ENCODE measurements at regions not wholly inside any gene's neighbourhood (a gene's known extent, or its start where the extent isn't known, plus 50 kb on each side); places are given as distances from the start of the nearest gene placed in this dataset.
"Not testable (repeated sequence)": the region's sequence is repeated elsewhere in the genome, so short reads cannot be mapped to it uniquely, and the experiment has no call there.

DNA sequence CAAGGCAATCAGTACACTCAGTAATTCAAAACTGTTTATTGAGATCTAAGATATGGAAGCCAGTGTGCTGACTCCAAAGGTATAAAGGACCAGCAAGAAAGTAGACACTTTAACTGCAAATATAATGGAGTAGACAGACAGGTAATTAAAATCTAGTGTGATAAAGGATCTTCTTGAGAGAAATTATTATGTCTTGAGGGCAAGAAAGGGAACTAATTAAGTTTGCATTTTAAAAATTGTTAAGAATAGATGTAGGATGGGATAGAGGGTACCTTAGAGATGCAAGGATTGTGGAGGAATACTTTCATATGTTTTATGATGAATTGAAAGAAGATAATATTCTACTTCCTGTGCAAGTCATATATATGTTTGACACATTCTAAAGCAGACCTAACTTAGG is 825.3 kb downstream of the LTN1 start:
- no peak overlapping the region for H3K27ac Mint-ChIP-seq
- H3K27ac ChIP-seq (ENCODE audit: low read depth), result no peak overlapping the region
- no peaks in the 10 kb centered on the region for H3F3A ChIP-seq (replicated peaks; ENCODE audit: low read depth)
- H3K4me1 ChIP-seq (ENCODE audit: insufficient read depth), result no peaks in the 10 kb centered on the region; the same call in 1 of the 2 replicates
- no peaks in the 10 kb centered on the region for H3K27me3 ChIP-seq (ENCODE audit: insufficient read depth)
- H3K4me1 Mint-ChIP-seq, result peaks cover 13% of the 10 kb centered on the region
- no peak overlapping the region for H2AFZ ChIP-seq
- no peaks in the 10 kb centered on the region for H3K36me3 ChIP-seq (ENCODE audit: insufficient read depth)
- ATAC-seq (no peak), DNase-seq (ENCODE audit: low spot score) (no peak)
- H3K79me2 ChIP-seq (replicated peaks; ENCODE audit: insufficient read depth), result no peaks in the 10 kb centered on the region
- H3K4me3 Mint-ChIP-seq, result no peak overlapping the region
- no peak overlapping the region for H3K4me2 ChIP-seq
- H3K9me2 ChIP-seq (ENCODE audit: insufficient read depth), result no peaks in the 10 kb centered on the region
- no peak for TF ChIP-seq REST (IDR thresholded peaks at IDR 0.05; ENCODE audit: unreplicated experiment)
- peaks cover 1% of the 10 kb centered on the region; the same call in 2 of the 3 replicates for H3K36me3 Mint-ChIP-seq (ENCODE audit: low read depth)
- peaks cover 6% of the 10 kb centered on the region for H3K9me3 Mint-ChIP-seq
- no peak overlapping the region for H3K4me3 ChIP-seq
- peaks cover 1% of the 10 kb centered on the region for H3K27me3 Mint-ChIP-seq (ENCODE audit: insufficient read depth, low read depth, poor library complexity)
- H4K20me1 ChIP-seq (replicated peaks; ENCODE audit: insufficient read depth), result no peaks in the 10 kb centered on the region

- H3K36me3 ChIP-seq (ENCODE audit: insufficient read depth); H3K79me2 ChIP-seq (replicated peaks; ENCODE audit: insufficient read depth); H3K27ac ChIP-seq (ENCODE audit: low read depth); H2AFZ ChIP-seq; H3K4me1 ChIP-seq (ENCODE audit: insufficient read depth); H3K27ac Mint-ChIP-seq; H4K20me1 ChIP-seq (replicated peaks; ENCODE audit: insufficient read depth); H3K4me3 ChIP-seq; ATAC-seq; H3F3A ChIP-seq (replicated peaks; ENCODE audit: low read depth); H3K4me2 ChIP-seq; H3K27me3 ChIP-seq (ENCODE audit: insufficient read depth); H3K9me3 Mint-ChIP-seq; DNase-seq (ENCODE audit: low spot score); H3K27me3 Mint-ChIP-seq (ENCODE audit: insufficient read depth, low read depth, poor library complexity); H3K9me2 ChIP-seq (ENCODE audit: insufficient read depth); H3K36me3 Mint-ChIP-seq (ENCODE audit: low read depth); H3K4me3 Mint-ChIP-seq: not testable (repeated sequence)
- H3K4me1 Mint-ChIP-seq, result peaks cover 20% of the 10 kb centered on the region
Observed at GRCh38 chr21:28164519-28164918, 828.2 kb downstream of the LTN1 start.

DNA sequence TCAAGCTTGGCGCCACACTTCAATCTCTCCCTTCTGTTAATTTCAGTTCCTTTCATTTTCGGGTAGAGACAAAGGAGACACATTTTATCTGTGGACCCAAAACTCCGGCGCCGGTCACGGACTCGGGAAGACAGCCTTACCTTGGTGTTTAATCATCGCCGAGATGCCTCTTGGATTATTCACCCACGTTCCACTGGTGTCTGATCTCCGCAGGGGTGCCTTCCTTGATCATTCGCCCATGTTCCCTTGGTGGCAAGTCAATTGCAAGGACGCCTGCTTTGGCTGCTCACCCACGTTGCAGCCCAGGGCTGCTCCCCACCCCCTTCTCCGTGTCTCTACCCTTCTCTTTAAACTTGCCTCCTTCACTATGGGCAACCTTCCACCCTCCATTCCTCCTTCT is 830.6 kb downstream of the LTN1 start:
- H3K4me3 ChIP-seq; DNase-seq (ENCODE audit: low spot score): not testable (repeated sequence)
- H3K4me1 Mint-ChIP-seq, result peaks cover 20% of the 10 kb centered on the region

DNA sequence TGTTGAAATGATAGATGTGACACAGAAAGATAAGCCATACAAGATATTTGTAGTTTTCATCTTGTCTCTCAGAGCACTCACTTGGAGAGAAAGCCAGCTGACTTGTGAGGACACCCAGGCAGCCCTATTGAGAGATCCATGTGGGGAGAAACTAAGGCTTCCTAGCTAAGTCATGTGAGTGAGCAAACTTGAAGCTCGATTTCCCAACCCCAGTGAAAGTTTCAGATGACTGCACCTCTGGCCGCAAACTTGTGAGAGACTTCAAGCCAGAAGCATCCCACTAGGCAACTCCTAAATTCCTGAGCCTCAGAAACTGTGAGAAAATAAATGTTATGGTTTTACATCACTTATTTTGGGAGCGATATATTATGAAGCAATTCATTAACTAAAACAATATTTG is 832.3 kb downstream of the LTN1 start:
- Histone ChIP-seq H3K9me2 (ENCODE audit: insufficient read depth) (peaks cover 6% of the 10 kb centered on the region; the same call in 1 of the 2 replicates), H3K36me3 (ENCODE audit: insufficient read depth) (no peaks in the 10 kb centered on the region), H3K27me3 (ENCODE audit: insufficient read depth) (no peaks in the 10 kb centered on the region), H3K4me2 (no peak overlapping the region), H3K4me3 (no peak overlapping the region), H4K20me1 (replicated peaks; ENCODE audit: insufficient read depth) (no peaks in the 10 kb centered on the region), H3K27ac (ENCODE audit: low read depth) (no peak overlapping the region), H3F3A (replicated peaks; ENCODE audit: low read depth) (no peaks in the 10 kb centered on the region), H3K4me1 (ENCODE audit: insufficient read depth) (no peaks in the 10 kb centered on the region), H2AFZ (no peak overlapping the region), H3K79me2 (replicated peaks; ENCODE audit: insufficient read depth) (no peaks in the 10 kb centered on the region)
- Mint-ChIP-seq H3K4me1 (peaks cover 7% of the 10 kb centered on the region; the same call in 2 of the 3 replicates), H3K27ac (no peak overlapping the region), H3K9me3 (peaks cover 6% of the 10 kb centered on the region), H3K4me3 (no peak overlapping the region), H3K36me3 (ENCODE audit: low read depth) (peaks cover 3% of the 10 kb centered on the region; the same call in 2 of the 3 replicates), H3K27me3 (ENCODE audit: insufficient read depth, low read depth, poor library complexity) (peaks cover 1% of the 10 kb centered on the region)
- DNase-seq (ENCODE audit: low spot score) (no peak), ATAC-seq (no peak)
- TF ChIP-seq ETS1 (IDR thresholded peaks at IDR 0.05) (no peak), REST (IDR thresholded peaks at IDR 0.05; ENCODE audit: unreplicated experiment) (no peak)
- TF ChIP-seq, protein P1, sequence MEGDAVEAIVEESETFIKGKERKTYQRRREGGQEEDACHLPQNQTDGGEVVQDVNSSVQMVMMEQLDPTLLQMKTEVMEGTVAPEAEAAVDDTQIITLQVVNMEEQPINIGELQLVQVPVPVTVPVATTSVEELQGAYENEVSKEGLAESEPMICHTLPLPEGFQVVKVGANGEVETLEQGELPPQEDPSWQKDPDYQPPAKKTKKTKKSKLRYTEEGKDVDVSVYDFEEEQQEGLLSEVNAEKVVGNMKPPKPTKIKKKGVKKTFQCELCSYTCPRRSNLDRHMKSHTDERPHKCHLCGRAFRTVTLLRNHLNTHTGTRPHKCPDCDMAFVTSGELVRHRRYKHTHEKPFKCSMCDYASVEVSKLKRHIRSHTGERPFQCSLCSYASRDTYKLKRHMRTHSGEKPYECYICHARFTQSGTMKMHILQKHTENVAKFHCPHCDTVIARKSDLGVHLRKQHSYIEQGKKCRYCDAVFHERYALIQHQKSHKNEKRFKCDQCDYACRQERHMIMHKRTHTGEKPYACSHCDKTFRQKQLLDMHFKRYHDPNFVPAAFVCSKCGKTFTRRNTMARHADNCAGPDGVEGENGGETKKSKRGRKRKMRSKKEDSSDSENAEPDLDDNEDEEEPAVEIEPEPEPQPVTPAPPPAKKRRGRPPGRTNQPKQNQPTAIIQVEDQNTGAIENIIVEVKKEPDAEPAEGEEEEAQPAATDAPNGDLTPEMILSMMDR (conservative IDR thresholded peaks at IDR 0.05; ENCODE audit: low read depth in 2 of 2), result no peak

More for the DNA sequence above, 830.6 kb downstream of the LTN1 start:
- not testable (repeated sequence) for H3F3A ChIP-seq (replicated peaks; ENCODE audit: low read depth); H3K27ac Mint-ChIP-seq; H3K4me3 Mint-ChIP-seq; H2AFZ ChIP-seq; H3K9me2 ChIP-seq (ENCODE audit: insufficient read depth); H3K36me3 Mint-ChIP-seq (ENCODE audit: low read depth); H3K27me3 Mint-ChIP-seq (ENCODE audit: insufficient read depth, low read depth, poor library complexity); H3K4me2 ChIP-seq; H3K4me1 ChIP-seq (ENCODE audit: insufficient read depth); H3K9me3 Mint-ChIP-seq; H3K27ac ChIP-seq (ENCODE audit: low read depth); ATAC-seq; H3K36me3 ChIP-seq (ENCODE audit: insufficient read depth); H4K20me1 ChIP-seq (replicated peaks; ENCODE audit: insufficient read depth); H3K27me3 ChIP-seq (ENCODE audit: insufficient read depth); H3K79me2 ChIP-seq (replicated peaks; ENCODE audit: insufficient read depth)

All from GM23338 (cell line).